Chondrocyte (in vitro differentiated cells): ENCODE measurements at regions not wholly inside any gene's neighbourhood (a gene's known extent, or its start where the extent isn't known, plus 50 kb on each side); places are given as distances from the start of the nearest gene placed in this dataset.

Experiments
- DNase-seq: peaks from one replicate; pipeline ENCODE4 v3.0.0; 2021; ENCODE audit warnings: mixed read lengths, low spot score
- H3K27ac Mint-ChIP-seq: one replicate; pipeline ENCODE4 v1.8.0; 2021; ENCODE audit warnings: mild to moderate bottlenecking, moderate library complexity, mixed read lengths; ENCODE audit not compliant: unreplicated experiment
- H3K27me3 Mint-ChIP-seq: 2 replicates; pipeline ENCODE4 v1.8.0; 2021; ENCODE audit warnings: low read depth, mixed read lengths
- H3K36me3 Mint-ChIP-seq: 2 replicates; pipeline ENCODE4 v1.8.0; 2021; ENCODE audit warnings: low read depth, mixed read lengths
- H3K4me1 Mint-ChIP-seq: 2 replicates; pipeline ENCODE4 v1.8.0; 2021; ENCODE audit warnings: low read depth, mild to moderate bottlenecking, mixed read lengths
- H3K4me3 Mint-ChIP-seq: one replicate; pipeline ENCODE4 v1.8.0; 2021; ENCODE audit warnings: mild to moderate bottlenecking, moderate library complexity, mixed read lengths; ENCODE audit not compliant: unreplicated experiment
- H3K9me3 Mint-ChIP-seq: 2 replicates; pipeline ENCODE4 v1.8.0; 2021; ENCODE audit warnings: low read depth, mixed read lengths
- TF ChIP-seq, protein P1 (sequence below): fragments of 200-600 bp; sonication (generic); IDR thresholded peaks from 2 replicates; pipeline ENCODE4 v1.5.0; 2021; ENCODE audit warnings: antibody characterized with exemption, mild to moderate bottlenecking, moderate library complexity

DNA sequence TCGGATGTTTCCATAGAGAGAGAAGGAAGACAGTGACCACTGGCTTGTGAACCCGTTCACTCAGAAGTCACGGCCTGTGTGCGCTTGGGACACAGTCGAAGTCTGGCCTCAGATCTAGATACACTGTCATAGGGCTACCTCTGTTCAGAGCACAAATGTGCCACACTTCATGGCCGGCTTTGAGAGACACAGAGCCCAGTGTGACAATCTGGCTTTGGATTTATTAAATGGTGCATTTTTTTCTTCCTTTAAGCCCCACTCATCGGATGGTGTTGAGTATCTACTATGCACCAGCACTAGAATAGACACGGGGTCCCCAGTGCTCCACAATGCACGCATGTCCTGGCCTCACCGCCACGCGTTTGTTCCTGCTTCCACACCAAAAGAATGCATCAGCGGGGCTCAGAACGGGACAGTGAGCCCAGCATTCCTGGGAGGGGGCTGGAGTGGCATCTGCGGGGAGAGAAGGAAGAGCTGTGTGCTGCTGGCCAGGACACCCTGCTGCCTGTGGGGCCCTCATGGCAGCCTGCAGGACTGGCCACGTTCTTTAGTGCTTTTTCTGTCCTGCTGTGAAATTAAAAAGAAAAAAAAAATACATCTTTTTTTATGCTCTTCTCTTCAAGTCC lies 738.9 kb upstream of the SALL3 start:
- Mint-ChIP-seq H3K9me3 (peaks cover 9% of the 10 kb centered on the region), H3K36me3 (no peaks in the 10 kb centered on the region), H3K27ac (no peak overlapping the region), H3K27me3 (peaks cover 1% of the 10 kb centered on the region), H3K4me1 (no peaks in the 10 kb centered on the region), H3K4me3 (no peak overlapping the region)
- no peak for DNase-seq
- TF ChIP-seq, protein P1, sequence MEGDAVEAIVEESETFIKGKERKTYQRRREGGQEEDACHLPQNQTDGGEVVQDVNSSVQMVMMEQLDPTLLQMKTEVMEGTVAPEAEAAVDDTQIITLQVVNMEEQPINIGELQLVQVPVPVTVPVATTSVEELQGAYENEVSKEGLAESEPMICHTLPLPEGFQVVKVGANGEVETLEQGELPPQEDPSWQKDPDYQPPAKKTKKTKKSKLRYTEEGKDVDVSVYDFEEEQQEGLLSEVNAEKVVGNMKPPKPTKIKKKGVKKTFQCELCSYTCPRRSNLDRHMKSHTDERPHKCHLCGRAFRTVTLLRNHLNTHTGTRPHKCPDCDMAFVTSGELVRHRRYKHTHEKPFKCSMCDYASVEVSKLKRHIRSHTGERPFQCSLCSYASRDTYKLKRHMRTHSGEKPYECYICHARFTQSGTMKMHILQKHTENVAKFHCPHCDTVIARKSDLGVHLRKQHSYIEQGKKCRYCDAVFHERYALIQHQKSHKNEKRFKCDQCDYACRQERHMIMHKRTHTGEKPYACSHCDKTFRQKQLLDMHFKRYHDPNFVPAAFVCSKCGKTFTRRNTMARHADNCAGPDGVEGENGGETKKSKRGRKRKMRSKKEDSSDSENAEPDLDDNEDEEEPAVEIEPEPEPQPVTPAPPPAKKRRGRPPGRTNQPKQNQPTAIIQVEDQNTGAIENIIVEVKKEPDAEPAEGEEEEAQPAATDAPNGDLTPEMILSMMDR, result no peak

DNA sequence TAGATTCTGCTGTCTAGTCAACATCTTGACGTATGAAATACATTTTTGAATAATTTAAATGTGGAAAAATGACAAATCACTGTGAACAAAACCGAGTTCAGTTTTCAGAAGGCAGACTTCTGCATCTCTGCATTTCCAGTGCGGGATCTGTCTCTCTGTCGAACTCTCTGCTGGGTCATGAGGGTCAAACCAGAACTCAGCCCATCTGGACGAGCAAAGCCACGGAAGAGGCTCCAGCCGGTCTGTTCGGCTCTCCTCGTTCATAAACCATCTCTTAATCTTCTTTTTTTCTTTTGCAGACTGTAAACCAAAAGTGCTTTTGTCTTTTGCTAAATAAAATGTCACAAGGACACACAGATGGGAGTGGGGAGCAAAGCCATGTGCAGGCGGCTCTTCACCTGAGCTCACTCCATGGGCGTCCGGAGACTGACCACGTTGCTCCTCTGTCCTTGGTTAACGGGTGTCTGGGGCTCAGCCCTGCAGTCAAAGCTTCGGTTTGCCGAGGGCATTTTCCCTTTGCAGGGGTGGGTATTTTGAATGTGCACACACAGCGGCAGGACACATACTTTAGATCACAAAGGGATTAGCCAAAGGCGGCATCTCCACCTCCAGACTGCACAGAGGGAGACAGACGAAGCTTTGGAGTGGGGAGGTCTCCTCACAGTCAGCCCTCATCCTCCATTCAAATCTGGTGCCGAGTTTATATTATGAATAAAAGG lies 737.9 kb upstream of the SALL3 start:
- H3K27me3 Mint-ChIP-seq, result peaks cover 1% of the 10 kb centered on the region
- H3K27ac Mint-ChIP-seq, result no peak overlapping the region
- no peak for DNase-seq
- TF ChIP-seq, protein P1, result no peak
- no peaks in the 10 kb centered on the region for H3K4me1 Mint-ChIP-seq
- H3K36me3 Mint-ChIP-seq, result no peaks in the 10 kb centered on the region
- H3K9me3 Mint-ChIP-seq, result peaks cover 9% of the 10 kb centered on the region
- no peak overlapping the region for H3K4me3 Mint-ChIP-seq

GRCh38 chr18:78242254-78242643 lies 737.4 kb upstream of the SALL3 start:
- Mint-ChIP-seq H3K27ac (no peak overlapping the region), H3K4me3 (no peak overlapping the region)

DNA sequence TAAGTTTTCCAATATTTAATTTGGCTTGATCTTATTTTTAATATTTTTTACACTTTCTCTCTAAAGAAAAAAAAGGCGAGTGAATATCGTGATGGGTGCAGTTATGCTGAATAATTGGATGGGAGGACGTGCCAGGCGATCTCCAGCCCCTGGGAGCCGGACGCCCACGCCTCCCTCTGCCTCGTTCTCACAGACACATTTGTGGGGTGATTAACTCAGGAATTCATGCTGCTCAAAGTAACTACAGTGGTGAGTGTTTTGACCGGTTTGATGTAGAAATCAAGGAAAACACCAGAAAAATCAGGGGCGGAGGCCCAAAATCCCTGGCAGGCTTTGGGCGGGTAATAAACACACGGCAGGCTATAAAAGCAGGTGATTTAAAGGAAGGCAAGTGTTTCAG lies 736.8 kb upstream of the SALL3 start:
- peaks cover 1% of the 10 kb centered on the region for H3K27me3 Mint-ChIP-seq
- no peak for DNase-seq
- TF ChIP-seq, protein P1, result no peak
- no peak overlapping the region for H3K27ac Mint-ChIP-seq
- H3K36me3 Mint-ChIP-seq, result no peaks in the 10 kb centered on the region
- H3K9me3 Mint-ChIP-seq, result peaks cover 9% of the 10 kb centered on the region
- H3K4me1 Mint-ChIP-seq, result no peaks in the 10 kb centered on the region
- no peak overlapping the region for H3K4me3 Mint-ChIP-seq

More at GRCh38 chr18:78242254-78242643, 737.4 kb upstream of the SALL3 start:
- Mint-ChIP-seq H3K9me3 (peaks cover 9% of the 10 kb centered on the region), H3K27me3 (peaks cover 1% of the 10 kb centered on the region), H3K36me3 (no peaks in the 10 kb centered on the region), H3K4me1 (no peaks in the 10 kb centered on the region)
- no peak for DNase-seq
- TF ChIP-seq, protein P1, result no peak

- H3K4me1 Mint-ChIP-seq, result no peaks in the 10 kb centered on the region
- peaks cover 3% of the 10 kb centered on the region for H3K9me3 Mint-ChIP-seq
- H3K27ac Mint-ChIP-seq, result no peak overlapping the region
- no peak overlapping the region for H3K4me3 Mint-ChIP-seq
- TF ChIP-seq, protein P1, result no peak
- no peak for DNase-seq
- H3K27me3 Mint-ChIP-seq, result peaks cover 1% of the 10 kb centered on the region
- no peaks in the 10 kb centered on the region for H3K36me3 Mint-ChIP-seq
These were observed 734.8 kb upstream of the SALL3 start for GRCh38 chr18:78244779-78245178.
